ENCODE measurements at regions not wholly inside any gene's neighbourhood (a gene's known extent, or its start where the extent isn't known, plus 50 kb on each side); places are given as distances from the start of the nearest gene placed in this dataset.

- H3K4me3 ChIP-seq (ENCODE audit: low read depth, low read length) = no peak overlapping the region
- DNase-seq (ENCODE audit: low read depth) = no peak
- TF ChIP-seq, protein P1, sequence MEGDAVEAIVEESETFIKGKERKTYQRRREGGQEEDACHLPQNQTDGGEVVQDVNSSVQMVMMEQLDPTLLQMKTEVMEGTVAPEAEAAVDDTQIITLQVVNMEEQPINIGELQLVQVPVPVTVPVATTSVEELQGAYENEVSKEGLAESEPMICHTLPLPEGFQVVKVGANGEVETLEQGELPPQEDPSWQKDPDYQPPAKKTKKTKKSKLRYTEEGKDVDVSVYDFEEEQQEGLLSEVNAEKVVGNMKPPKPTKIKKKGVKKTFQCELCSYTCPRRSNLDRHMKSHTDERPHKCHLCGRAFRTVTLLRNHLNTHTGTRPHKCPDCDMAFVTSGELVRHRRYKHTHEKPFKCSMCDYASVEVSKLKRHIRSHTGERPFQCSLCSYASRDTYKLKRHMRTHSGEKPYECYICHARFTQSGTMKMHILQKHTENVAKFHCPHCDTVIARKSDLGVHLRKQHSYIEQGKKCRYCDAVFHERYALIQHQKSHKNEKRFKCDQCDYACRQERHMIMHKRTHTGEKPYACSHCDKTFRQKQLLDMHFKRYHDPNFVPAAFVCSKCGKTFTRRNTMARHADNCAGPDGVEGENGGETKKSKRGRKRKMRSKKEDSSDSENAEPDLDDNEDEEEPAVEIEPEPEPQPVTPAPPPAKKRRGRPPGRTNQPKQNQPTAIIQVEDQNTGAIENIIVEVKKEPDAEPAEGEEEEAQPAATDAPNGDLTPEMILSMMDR (IDR thresholded peaks at IDR 0.05; ENCODE audit: insufficient read depth, low read depth, low read length, missing control alignments) = no peak
These were observed 136.1 kb downstream of the C4orf33 start for GRCh38 chr4:129231945-129232588.

DNA sequence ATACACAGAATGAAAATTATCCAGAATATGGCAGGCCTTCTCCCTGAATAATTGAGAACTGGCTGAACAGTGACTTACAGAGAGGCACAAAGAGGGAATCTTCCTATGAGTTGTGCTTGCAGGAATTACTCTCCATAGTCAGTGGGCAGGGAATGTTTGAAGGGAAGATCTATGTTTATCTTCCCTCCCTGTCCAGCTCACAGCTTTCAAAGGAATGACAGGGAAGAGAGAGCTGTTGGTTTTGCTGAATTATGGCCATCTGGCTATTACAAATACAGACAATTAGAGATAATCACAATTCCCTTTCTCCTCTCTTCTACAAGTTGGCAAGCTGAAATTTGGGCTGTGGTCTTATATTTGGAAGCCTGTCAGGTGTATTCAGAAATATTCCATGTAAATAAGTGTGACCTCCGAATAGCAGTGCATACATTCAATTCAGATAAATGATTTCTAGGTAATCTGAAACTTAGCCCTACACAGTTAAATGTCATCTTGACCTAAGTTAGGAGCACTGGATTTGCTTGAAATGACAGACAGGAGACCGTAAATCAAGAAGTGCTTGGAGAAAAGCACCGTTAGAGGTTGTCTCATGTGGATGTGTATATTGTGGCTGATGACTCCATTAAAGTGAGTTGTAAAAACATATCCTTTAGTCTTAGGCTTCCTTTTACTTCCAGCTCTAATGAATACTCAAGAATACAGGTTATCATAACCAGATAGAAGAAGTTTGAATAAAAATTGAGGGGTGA is 136.8 kb downstream of the C4orf33 start:
- no peak overlapping the region for H3K4me3 ChIP-seq (ENCODE audit: low read depth, low read length)
- TF ChIP-seq, protein P1 (IDR thresholded peaks at IDR 0.05; ENCODE audit: insufficient read depth, low read depth, low read length, missing control alignments) = no peak
- no peak for DNase-seq (ENCODE audit: low read depth)

GRCh38 chr4:129233691-129234090 is 137.7 kb downstream of the C4orf33 start:
- H3K4me3 ChIP-seq (ENCODE audit: low read depth, low read length) = no peak overlapping the region
- no peak for DNase-seq (ENCODE audit: low read depth)
- TF ChIP-seq, protein P1 (IDR thresholded peaks at IDR 0.05; ENCODE audit: insufficient read depth, low read depth, low read length, missing control alignments) = no peak

DNA sequence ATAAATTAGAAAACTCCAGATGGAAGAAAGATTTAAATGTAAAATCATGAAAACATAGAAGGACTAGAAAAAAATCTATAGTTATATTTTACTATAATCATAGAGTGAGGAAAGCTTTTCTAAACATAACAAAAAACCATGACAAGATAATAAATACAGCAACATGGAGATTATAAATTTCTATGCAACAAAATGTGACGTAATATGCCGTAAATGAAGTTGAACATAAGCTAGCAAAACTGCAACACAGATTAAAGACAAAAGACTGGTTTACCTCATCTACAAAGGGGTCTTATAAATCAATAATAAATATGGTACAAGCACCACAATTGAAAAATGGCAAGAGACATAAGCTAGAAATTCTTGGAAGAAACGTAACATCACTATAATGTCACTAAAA is 140.4 kb downstream of the C4orf33 start:
- H3K4me3 ChIP-seq (ENCODE audit: low read depth, low read length) = no peak overlapping the region
- DNase-seq (ENCODE audit: low read depth) = no peak
- TF ChIP-seq, protein P1 (IDR thresholded peaks at IDR 0.05; ENCODE audit: insufficient read depth, low read depth, low read length, missing control alignments) = no peak

DNA sequence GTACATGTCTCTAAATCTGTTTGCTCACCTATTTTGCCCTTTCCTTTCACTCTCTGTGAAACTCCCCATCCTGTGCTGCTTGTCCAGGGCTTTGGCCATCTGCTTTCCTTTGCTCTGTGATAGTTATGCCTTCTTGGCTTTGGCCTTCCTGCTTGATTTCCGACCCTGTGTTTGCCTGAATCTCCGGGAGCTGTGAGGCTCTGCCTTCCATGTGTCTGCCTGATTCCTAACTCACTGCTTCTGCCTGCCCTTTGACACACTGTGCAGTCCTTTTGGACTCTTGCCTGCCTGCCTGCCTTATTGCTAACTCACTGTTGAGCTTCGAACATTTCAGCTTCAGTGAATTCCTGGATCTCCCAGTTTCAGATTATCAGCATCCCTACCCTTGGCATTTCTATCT is 143.1 kb downstream of the C4orf33 start:
- no peak for DNase-seq (ENCODE audit: low read depth)
- no peak overlapping the region for H3K4me3 ChIP-seq (ENCODE audit: low read depth, low read length)

DNA sequence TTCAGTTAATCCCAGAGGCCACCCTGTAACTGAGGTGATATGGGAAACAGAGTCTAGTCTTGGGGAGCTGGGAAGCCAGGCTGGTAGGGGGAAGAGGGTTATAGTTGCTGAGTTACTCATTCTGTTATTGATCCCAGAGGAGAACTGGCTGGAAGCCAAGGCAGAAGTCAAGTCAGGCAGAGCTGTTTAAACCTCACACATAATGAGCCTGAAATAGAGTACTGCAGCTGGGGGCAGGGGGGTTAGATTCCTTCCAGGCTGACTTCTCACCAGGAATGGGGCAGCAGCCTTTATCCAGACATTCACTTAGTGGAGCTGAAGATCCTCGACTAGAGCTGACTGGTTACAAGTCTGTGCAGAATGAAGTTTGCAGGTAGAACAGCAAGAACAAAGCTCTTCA is 144.9 kb downstream of the C4orf33 start:
- TF ChIP-seq, protein P1 (IDR thresholded peaks at IDR 0.05; ENCODE audit: insufficient read depth, low read depth, low read length, missing control alignments) = no peak
- DNase-seq (ENCODE audit: low read depth) = no peak
- H3K4me3 ChIP-seq (ENCODE audit: low read depth, low read length) = no peak overlapping the region

More for the DNA sequence above, 143.1 kb downstream of the C4orf33 start:
- TF ChIP-seq, protein P1 (IDR thresholded peaks at IDR 0.05; ENCODE audit: insufficient read depth, low read depth, low read length, missing control alignments) = no peak

Measured in GM12865 (cell line).